Ovary (tissue), 3 donors: ENCODE measurements at regions not wholly inside any gene's neighbourhood (a gene's known extent, or its start where the extent isn't known, plus 50 kb on each side); places are given as distances from the start of the nearest gene placed in this dataset.

Experiments
- POLR2A ChIP-seq: fragments of 450-650 bp; IDR thresholded peaks from one replicate; pipeline ENCODE4 v1.6.1; 2017; ENCODE audit warnings: antibody characterized with exemption, mild to moderate bottlenecking, moderate library complexity
- TF ChIP-seq, protein P1 (sequence below), 3 donors: fragments of 450-650 bp in 2 of 3; fragments of 200-600 bp in 1 of 3; IDR thresholded peaks; one replicate each; pipeline versions ENCODE4 v1.5.1 to v1.8.0; 2016 to 2022; ENCODE audit warnings: antibody characterized with exemption in 3 of 3, mild to moderate bottlenecking in 1 of 3
- donor health status: DM: no; HTN: no; CAD: no.

DNA sequence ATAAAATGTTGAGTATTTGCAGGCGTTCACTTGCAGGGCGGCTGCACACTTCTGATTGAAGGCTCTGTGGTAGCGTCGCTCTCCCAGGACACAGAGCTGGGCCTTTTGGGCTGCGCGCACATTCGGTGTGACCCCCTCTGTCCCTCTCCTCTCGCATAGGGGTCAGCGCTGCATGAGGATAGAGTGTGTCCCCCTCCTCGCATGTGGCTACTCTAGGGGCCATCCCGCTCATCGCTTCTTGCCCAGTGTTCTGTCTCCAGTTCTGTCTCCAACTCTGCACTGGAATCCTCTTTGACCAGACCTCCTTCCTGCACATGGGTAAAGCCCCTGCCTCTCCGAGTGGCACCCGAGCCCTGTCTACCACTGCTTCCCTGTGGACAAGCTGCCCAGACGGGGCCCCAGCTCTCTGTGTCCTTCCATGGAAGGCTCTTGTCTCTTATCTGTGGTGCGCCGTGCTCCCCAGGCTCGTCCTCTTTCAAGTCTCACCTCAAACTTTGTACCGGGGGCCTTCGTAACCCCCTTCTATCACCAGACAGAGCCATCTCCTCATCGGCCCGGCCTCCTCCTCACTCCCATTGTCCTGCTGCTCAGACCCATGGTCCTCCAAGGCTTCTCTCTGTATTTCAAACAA is 278.0 kb upstream of the HDAC4 start:
- TF ChIP-seq, protein P1, sequence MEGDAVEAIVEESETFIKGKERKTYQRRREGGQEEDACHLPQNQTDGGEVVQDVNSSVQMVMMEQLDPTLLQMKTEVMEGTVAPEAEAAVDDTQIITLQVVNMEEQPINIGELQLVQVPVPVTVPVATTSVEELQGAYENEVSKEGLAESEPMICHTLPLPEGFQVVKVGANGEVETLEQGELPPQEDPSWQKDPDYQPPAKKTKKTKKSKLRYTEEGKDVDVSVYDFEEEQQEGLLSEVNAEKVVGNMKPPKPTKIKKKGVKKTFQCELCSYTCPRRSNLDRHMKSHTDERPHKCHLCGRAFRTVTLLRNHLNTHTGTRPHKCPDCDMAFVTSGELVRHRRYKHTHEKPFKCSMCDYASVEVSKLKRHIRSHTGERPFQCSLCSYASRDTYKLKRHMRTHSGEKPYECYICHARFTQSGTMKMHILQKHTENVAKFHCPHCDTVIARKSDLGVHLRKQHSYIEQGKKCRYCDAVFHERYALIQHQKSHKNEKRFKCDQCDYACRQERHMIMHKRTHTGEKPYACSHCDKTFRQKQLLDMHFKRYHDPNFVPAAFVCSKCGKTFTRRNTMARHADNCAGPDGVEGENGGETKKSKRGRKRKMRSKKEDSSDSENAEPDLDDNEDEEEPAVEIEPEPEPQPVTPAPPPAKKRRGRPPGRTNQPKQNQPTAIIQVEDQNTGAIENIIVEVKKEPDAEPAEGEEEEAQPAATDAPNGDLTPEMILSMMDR (IDR thresholded peaks at IDR 0.05): no peak
- TF ChIP-seq POLR2A: no peak
